HEK293 (cell line): ENCODE measurements at regions not wholly inside any gene's neighbourhood (a gene's known extent, or its start where the extent isn't known, plus 50 kb on each side); places are given as distances from the start of the nearest gene placed in this dataset.

ENCODE experiments used
- CTCF ChIA-PET: fragments of 350-600 bp; formaldehyde crosslinking; extraction: SDS; loops from one replicate; lab custom pipeline; 2021; ENCODE audit warnings: antibody characterized with exemption; lab: Yijun Ruan, JAX
- POLR2A ChIA-PET: fragments of 300-600 bp; formaldehyde crosslinking; extraction: SDS; loops from one replicate; lab custom pipeline; 2020; ENCODE audit warnings: antibody characterized with exemption, inconsistent platforms; lab: Yijun Ruan, JAX
- H3K27ac ChIP-seq: fragments of 200-500 bp; sonication (Bioruptor generic); 2 replicates; pipeline ENCODE4 v1.5.1; 2014; ENCODE audit warnings: low read depth, low read length, control low read depth, inconsistent platforms; ENCODE audit errors: extremely low read depth
- H3K36me3 ChIP-seq, 2 experiments: fragments of 200-500 bp in 1 of 2; sonication (Bioruptor generic) in 1 of 2; 1 replicate in 1 of 2; 2 replicates in 1 of 2; pipeline ENCODE4 v1.5.1; 2014 to 2017; ENCODE audit warnings: inconsistent platforms in 2 of 2, low read length in 2 of 2; ENCODE audit not compliant: control insufficient read depth in 2 of 2, insufficient read depth in 1 of 2
- H3K4me1 ChIP-seq: fragments of 200-500 bp; sonication (Bioruptor generic); 2 replicates; pipeline ENCODE4 v1.5.1; 2014; ENCODE audit warnings: mild to moderate bottlenecking, low read length, inconsistent platforms; ENCODE audit not compliant: control insufficient read depth, insufficient read depth
- H3K4me3 ChIP-seq: 2 replicates; pipeline ENCODE4 v1.5.1; 2011; ENCODE audit warnings: low read depth, mild to moderate bottlenecking, control low read depth, low read length, moderate library complexity
- H3K9me3 ChIP-seq: fragments of 200-500 bp; sonication (Bioruptor generic); 2 replicates; pipeline ENCODE4 v1.5.1; 2014; ENCODE audit warnings: low read depth, low read length, inconsistent platforms; ENCODE audit not compliant: control insufficient read depth, insufficient read depth
- ATF2 ChIP-seq: fragments of 450-650 bp; formaldehyde crosslinking; IDR thresholded peaks from 2 replicates; pipeline ENCODE4 v1.5.1; 2016; ENCODE audit warnings: missing biosample characterization, missing genetic modification characterization, low read depth
- BCL11A ChIP-seq: fragments of 450-650 bp; formaldehyde crosslinking; IDR thresholded peaks from 2 replicates; pipeline ENCODE4 v1.5.1; 2016; ENCODE audit warnings: low read depth, missing biosample characterization, missing genetic modification characterization
- BCL6B ChIP-seq: fragments of 450-650 bp; formaldehyde crosslinking; IDR thresholded peaks from 2 replicates; pipeline ENCODE4 v1.5.1; 2017; ENCODE audit warnings: missing biosample characterization, missing genetic modification characterization
- IKZF3 ChIP-seq: fragments of 450-650 bp; IDR thresholded peaks from 2 replicates; pipeline ENCODE4 v1.5.0; 2018; ENCODE audit warnings: missing biosample characterization, mild to moderate bottlenecking, missing genetic modification characterization, moderate library complexity
- REST ChIP-seq: fragments of 450-650 bp; formaldehyde crosslinking; IDR thresholded peaks from 2 replicates; pipeline ENCODE4 v1.5.1; 2016; ENCODE audit warnings: missing biosample characterization, missing genetic modification characterization
- SCRT1 ChIP-seq: fragments of 450-650 bp; formaldehyde crosslinking; IDR thresholded peaks from 2 replicates; pipeline ENCODE4 v1.5.1; 2016; ENCODE audit warnings: missing biosample characterization, missing genetic modification characterization, borderline replicate concordance
- SCRT2 ChIP-seq: fragments of 450-650 bp; formaldehyde crosslinking; IDR thresholded peaks from 2 replicates; pipeline ENCODE4 v1.5.1; 2016; ENCODE audit warnings: missing biosample characterization, missing genetic modification characterization
- WT1 ChIP-seq: fragments of 450-650 bp; formaldehyde crosslinking; IDR thresholded peaks from 2 replicates; pipeline ENCODE4 v1.5.1; 2016; ENCODE audit warnings: missing biosample characterization, missing genetic modification characterization
- YY1 ChIP-seq: fragments of 450-650 bp; formaldehyde crosslinking; IDR thresholded peaks from 2 replicates; pipeline ENCODE4 v1.5.1; 2018; ENCODE audit warnings: missing biosample characterization, missing genetic modification characterization
- ZNF157 ChIP-seq: fragments of 450-650 bp; formaldehyde crosslinking; IDR thresholded peaks from 2 replicates; pipeline ENCODE4 v1.5.1; 2016; ENCODE audit warnings: missing biosample characterization, missing genetic modification characterization
- ZNF2 ChIP-seq: fragments of 450-650 bp; formaldehyde crosslinking; IDR thresholded peaks from 2 replicates; pipeline ENCODE4 v1.5.1; 2016; ENCODE audit warnings: missing biosample characterization, missing genetic modification characterization
- ZNF211 ChIP-seq: fragments of 450-650 bp; formaldehyde crosslinking; IDR thresholded peaks from 2 replicates; pipeline ENCODE4 v1.5.1; 2016; ENCODE audit warnings: low read depth, missing biosample characterization, missing genetic modification characterization
- ZNF302 ChIP-seq: fragments of 450-650 bp; formaldehyde crosslinking; IDR thresholded peaks from 2 replicates; pipeline ENCODE4 v1.5.1; 2016; ENCODE audit warnings: missing biosample characterization, missing genetic modification characterization, low read depth
- ZNF324 ChIP-seq: fragments of 450-650 bp; formaldehyde crosslinking; IDR thresholded peaks from 2 replicates; pipeline ENCODE4 v1.5.1; 2016; ENCODE audit warnings: missing biosample characterization, missing genetic modification characterization
- ZNF426 ChIP-seq: fragments of 450-650 bp; formaldehyde crosslinking; IDR thresholded peaks from 2 replicates; pipeline ENCODE4 v1.5.1; 2017; ENCODE audit warnings: missing biosample characterization, missing genetic modification characterization, mild to moderate bottlenecking, inconsistent platforms, moderate library complexity
- ZNF510 ChIP-seq: fragments of 450-650 bp; formaldehyde crosslinking; IDR thresholded peaks from 2 replicates; pipeline ENCODE4 v1.5.1; 2018; ENCODE audit warnings: mild to moderate bottlenecking, missing genetic modification characterization, missing biosample characterization; ENCODE audit not compliant: insufficient replicate concordance
- ZNF529 ChIP-seq: fragments of 450-650 bp; formaldehyde crosslinking; IDR thresholded peaks from 2 replicates; pipeline ENCODE4 v1.5.1; 2017; ENCODE audit warnings: missing genetic modification characterization, missing biosample characterization; ENCODE audit not compliant: insufficient replicate concordance
- ZNF555 ChIP-seq: fragments of 450-650 bp; formaldehyde crosslinking; conservative IDR thresholded peaks from 2 replicates; pipeline ENCODE4 v1.5.1; 2017; ENCODE audit warnings: missing biosample characterization, mild to moderate bottlenecking, missing genetic modification characterization, inconsistent platforms
- ZNF707 ChIP-seq: fragments of 450-650 bp; formaldehyde crosslinking; IDR thresholded peaks from 2 replicates; pipeline ENCODE4 v1.5.1; 2016; ENCODE audit warnings: missing biosample characterization, missing genetic modification characterization
- ZNF830 ChIP-seq: fragments of 450-650 bp; IDR thresholded peaks from 2 replicates; pipeline ENCODE4 v1.5.0; 2018; ENCODE audit warnings: missing biosample characterization, missing genetic modification characterization, low read depth, mild to moderate bottlenecking, moderate library complexity

- TF ChIP-seq ZNF529 (tag by site-specific recombination) (no peak), SCRT1 (tag by site-specific recombination) (no peak), YY1 (tag by site-specific recombination) (no peak)
- TF ChIP-seq, all 188 proteins: peak for 0
Measured at GRCh38 chr1:58033311-58033710, 513.2 kb downstream of the OMA1 start (continued).

- Histone ChIP-seq H3K27ac (no peak overlapping the region), H3K4me1 (no peaks in the 10 kb centered on the region), H3K36me3 (no peaks in the 10 kb centered on the region), H3K4me3 (no peak overlapping the region), H3K9me3 (no peaks in the 10 kb centered on the region)
- ChIA-PET POLR2A (no interaction called here), CTCF (no interaction called here)
- TF ChIP-seq ZNF2: no peak
- TF ChIP-seq ZNF157 (tag by site-specific recombination): no peak
- no peak for TF ChIP-seq ZNF830 (tag by site-specific recombination)
- no peak for TF ChIP-seq ZNF555 (tag by site-specific recombination)
- no peak for TF ChIP-seq ZNF510 (tag by site-specific recombination)
Measured at GRCh38 chr1:58032611-58033073, 513.9 kb downstream of the OMA1 start.

GRCh38 chr1:58031416-58031815 lies 515.1 kb downstream of the OMA1 start:
- Histone ChIP-seq H3K36me3 (no peaks in the 10 kb centered on the region), H3K9me3 (no peaks in the 10 kb centered on the region), H3K4me3 (no peak overlapping the region), H3K27ac (no peak overlapping the region), H3K4me1 (no peaks in the 10 kb centered on the region)
- ChIA-PET CTCF (interaction anchor here (0.6 kb wide), 1 partner anchor 26 kb away, joined by 3 read pairs; no protein-coding TSS in a partner anchor), POLR2A (no interaction called here)
- TF ChIP-seq ZNF707 (no peak), ZNF302 (no peak), ZNF324 (tag by site-specific recombination) (no peak), SCRT2 (tag by site-specific recombination) (no peak), ZNF211 (tag by site-specific recombination) (no peak), BCL6B (tag by site-specific recombination) (no peak), IKZF3 (tag by site-specific recombination) (no peak), WT1 (tag by site-specific recombination) (no peak), BCL11A (tag by site-specific recombination) (no peak), ATF2 (tag by site-specific recombination) (no peak), REST (tag by site-specific recombination) (no peak), ZNF426 (tag by site-specific recombination) (no peak)
- TF ChIP-seq, all 188 proteins: peak for 0
